ENCODE measurements at regions not wholly inside any gene's neighbourhood (a gene's known extent, or its start where the extent isn't known, plus 50 kb on each side); places are given as distances from the start of the nearest gene placed in this dataset.

GRCh38 chr17:72558971-72559476 lies 438.2 kb downstream of the SOX9 start:
- Histone ChIP-seq H3K27me3 (ENCODE audit: control insufficient read depth, insufficient read depth, low read length) (no peaks in the 10 kb centered on the region; the same call in 1 of the 2 replicates), H3K9ac (ENCODE audit: low read length) (no peak overlapping the region), H3K9me3 (ENCODE audit: control insufficient read depth, insufficient read depth, low read depth, low read length) (no peaks in the 10 kb centered on the region), H3K4me1 (ENCODE audit: control insufficient read depth, insufficient read depth, low read length) (peaks cover 5% of the 10 kb centered on the region), H3K27ac (ENCODE audit: low read depth, low read length) (no peak overlapping the region), H3K4me3 (ENCODE audit: low read depth, low read length) (no peak overlapping the region), H3K36me3 (ENCODE audit: control insufficient read depth, insufficient read depth, low read length) (no peaks in the 10 kb centered on the region)

DNA sequence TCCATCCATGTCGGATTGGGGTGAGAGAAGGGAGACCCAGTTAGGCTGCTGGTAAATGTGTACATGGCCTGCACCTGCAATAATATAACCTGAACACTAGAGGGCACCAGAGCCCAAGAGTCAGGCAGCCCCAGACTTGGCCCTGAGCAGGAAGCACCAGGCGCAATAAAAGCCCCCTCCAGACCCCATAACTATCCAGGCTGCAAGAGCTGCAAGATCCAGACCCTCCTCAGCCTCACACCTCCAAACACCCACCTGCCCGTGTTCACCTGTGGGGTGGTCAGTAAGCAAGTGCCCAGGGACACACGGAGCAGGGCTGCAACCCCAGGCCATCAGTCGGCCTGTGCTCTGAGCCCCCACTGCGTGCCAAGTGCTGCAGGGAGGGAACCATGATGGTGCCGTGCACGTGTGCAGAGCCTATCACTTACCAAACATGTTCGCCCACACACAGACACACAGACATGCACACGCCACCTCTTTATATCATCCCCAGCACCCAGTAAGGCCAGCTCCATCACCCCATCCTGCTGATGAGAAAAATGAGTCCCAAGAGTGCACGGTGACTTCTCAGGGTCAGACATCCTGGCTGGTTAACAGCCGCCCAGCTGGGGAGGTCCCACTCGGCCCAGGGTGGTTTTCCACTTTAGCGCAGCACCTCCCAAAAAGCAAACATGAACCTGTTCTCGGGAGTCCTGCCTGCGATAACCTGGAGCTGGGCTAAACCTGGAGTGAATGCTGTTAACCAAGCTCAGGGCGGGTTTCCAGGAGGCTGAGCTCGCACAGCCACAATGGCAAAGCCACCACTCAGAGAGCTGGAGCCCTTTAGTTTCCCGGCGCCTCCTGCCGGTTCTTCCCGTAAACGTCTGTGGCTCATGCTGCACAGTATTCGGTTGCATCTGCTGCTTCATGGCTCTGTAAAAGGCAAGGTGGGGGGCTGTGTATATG lies 439.8 kb downstream of the SOX9 start:
- no peak overlapping the region for H3K27ac ChIP-seq (ENCODE audit: low read depth, low read length)
- no peaks in the 10 kb centered on the region for H3K36me3 ChIP-seq (ENCODE audit: control insufficient read depth, insufficient read depth, low read length)
- H3K9me3 ChIP-seq (ENCODE audit: control insufficient read depth, insufficient read depth, low read depth, low read length): no peaks in the 10 kb centered on the region
- peaks cover 5% of the 10 kb centered on the region for H3K4me1 ChIP-seq (ENCODE audit: control insufficient read depth, insufficient read depth, low read length)
- H3K9ac ChIP-seq (ENCODE audit: low read length): no peak overlapping the region
- no peaks in the 10 kb centered on the region for H3K27me3 ChIP-seq (ENCODE audit: control insufficient read depth, insufficient read depth, low read length)
- H3K4me3 ChIP-seq (ENCODE audit: low read depth, low read length): no peak overlapping the region

GRCh38 chr17:72561266-72561665 lies 440.4 kb downstream of the SOX9 start:
- Histone ChIP-seq H3K9ac (ENCODE audit: low read length) (no peak overlapping the region), H3K4me1 (ENCODE audit: control insufficient read depth, insufficient read depth, low read length) (peaks cover 5% of the 10 kb centered on the region), H3K9me3 (ENCODE audit: control insufficient read depth, insufficient read depth, low read depth, low read length) (no peaks in the 10 kb centered on the region), H3K36me3 (ENCODE audit: control insufficient read depth, insufficient read depth, low read length) (no peaks in the 10 kb centered on the region), H3K27ac (ENCODE audit: low read depth, low read length) (no peak overlapping the region), H3K4me3 (ENCODE audit: low read depth, low read length) (no peak overlapping the region), H3K27me3 (ENCODE audit: control insufficient read depth, insufficient read depth, low read length) (no peaks in the 10 kb centered on the region)

- H3K4me1 ChIP-seq (ENCODE audit: control insufficient read depth, insufficient read depth, low read length): peaks cover 5% of the 10 kb centered on the region
- H3K27me3 ChIP-seq (ENCODE audit: control insufficient read depth, insufficient read depth, low read length): no peaks in the 10 kb centered on the region
- H3K36me3 ChIP-seq (ENCODE audit: control insufficient read depth, insufficient read depth, low read length): no peaks in the 10 kb centered on the region
- H3K9me3 ChIP-seq (ENCODE audit: control insufficient read depth, insufficient read depth, low read depth, low read length): no peaks in the 10 kb centered on the region
- no peak overlapping the region for H3K27ac ChIP-seq (ENCODE audit: low read depth, low read length)
- no peak overlapping the region for H3K4me3 ChIP-seq (ENCODE audit: low read depth, low read length)
- H3K9ac ChIP-seq (ENCODE audit: low read length): no peak overlapping the region
These were observed 440.9 kb downstream of the SOX9 start for GRCh38 chr17:72561680-72562079.

DNA sequence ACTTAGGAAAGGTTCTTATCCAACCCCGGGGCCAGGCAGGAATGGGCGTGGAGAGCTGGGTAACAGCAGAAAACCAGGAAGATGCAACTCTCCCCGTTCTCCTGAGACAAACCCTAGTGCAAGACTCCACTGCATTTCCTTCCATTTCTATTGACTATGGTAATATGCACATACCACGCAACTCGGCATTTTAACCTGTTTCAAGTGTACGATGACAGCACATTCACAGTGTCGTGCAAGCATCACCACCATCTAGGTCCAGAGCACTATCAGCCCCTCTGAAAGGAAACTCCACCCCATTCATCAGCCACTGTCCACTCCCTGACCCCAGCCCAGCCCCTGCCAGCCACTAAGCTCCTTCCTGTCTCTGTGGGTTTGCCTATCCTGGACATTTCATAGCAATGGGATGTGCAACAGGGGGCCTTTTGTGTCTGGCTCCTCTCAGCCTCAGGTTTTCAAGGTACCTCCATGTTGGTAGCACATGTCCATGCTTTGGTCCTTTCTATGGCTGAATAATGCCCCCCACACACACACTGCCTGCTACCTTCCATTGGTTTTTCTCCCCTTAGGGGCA lies 441.9 kb downstream of the SOX9 start:
- Histone ChIP-seq H3K9me3 (ENCODE audit: control insufficient read depth, insufficient read depth, low read depth, low read length) (no peaks in the 10 kb centered on the region), H3K36me3 (ENCODE audit: control insufficient read depth, insufficient read depth, low read length) (no peaks in the 10 kb centered on the region), H3K4me1 (ENCODE audit: control insufficient read depth, insufficient read depth, low read length) (peaks cover 5% of the 10 kb centered on the region), H3K27me3 (ENCODE audit: control insufficient read depth, insufficient read depth, low read length) (no peaks in the 10 kb centered on the region), H3K4me3 (ENCODE audit: low read depth, low read length) (no peak overlapping the region), H3K9ac (ENCODE audit: low read length) (no peak overlapping the region), H3K27ac (ENCODE audit: low read depth, low read length) (no peak overlapping the region)

DNA sequence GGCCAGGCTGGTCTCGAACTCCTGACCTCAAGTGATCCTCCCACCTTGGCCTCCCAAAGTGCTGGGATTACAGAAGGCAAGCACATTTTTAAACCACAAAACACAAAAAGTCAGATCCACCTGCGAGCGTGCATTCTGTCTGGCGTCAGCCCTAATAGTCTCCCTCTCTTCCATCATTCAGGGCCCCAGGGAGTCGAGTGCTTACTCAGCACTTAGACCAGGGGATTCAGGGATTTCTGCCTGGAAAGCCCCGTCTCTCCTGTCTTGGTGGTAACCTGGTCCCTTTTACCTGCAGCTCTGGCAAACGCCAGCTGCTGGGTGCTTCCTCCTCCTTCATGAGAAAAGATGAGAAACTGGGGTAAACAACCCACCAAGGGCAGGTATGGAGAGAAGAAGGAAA lies 443.1 kb downstream of the SOX9 start:
- no peaks in the 10 kb centered on the region for H3K27me3 ChIP-seq (ENCODE audit: control insufficient read depth, insufficient read depth, low read length)
- H3K4me3 ChIP-seq (ENCODE audit: low read depth, low read length): no peak overlapping the region
- H3K9me3 ChIP-seq (ENCODE audit: control insufficient read depth, insufficient read depth, low read depth, low read length): no peaks in the 10 kb centered on the region
- no peak overlapping the region for H3K27ac ChIP-seq (ENCODE audit: low read depth, low read length)
- no peak overlapping the region for H3K9ac ChIP-seq (ENCODE audit: low read length)
- no peaks in the 10 kb centered on the region for H3K36me3 ChIP-seq (ENCODE audit: control insufficient read depth, insufficient read depth, low read length)
- peaks cover 5% of the 10 kb centered on the region for H3K4me1 ChIP-seq (ENCODE audit: control insufficient read depth, insufficient read depth, low read length)

DNA sequence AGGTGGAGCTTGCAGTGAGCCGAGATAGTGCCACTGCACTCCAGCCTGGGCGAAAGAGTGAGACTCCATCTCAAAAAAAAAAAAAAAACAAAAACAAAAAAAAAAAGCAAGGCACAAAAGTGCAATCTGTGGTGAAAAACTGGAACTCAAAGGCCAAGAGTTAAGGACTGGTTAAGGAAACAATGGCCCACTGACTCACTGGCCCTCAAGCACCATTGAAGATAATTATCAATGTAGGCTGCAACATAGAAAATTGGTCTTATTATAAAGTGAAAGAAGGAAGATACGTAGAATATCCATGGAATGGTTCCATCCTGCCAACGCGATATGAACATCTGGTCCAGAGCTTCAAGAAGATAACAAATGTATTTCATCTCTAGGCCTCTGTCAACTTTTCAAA lies 444.2 kb downstream of the SOX9 start:
- no peak overlapping the region for H3K27ac ChIP-seq (ENCODE audit: low read depth, low read length)
- H3K4me1 ChIP-seq (ENCODE audit: control insufficient read depth, insufficient read depth, low read length): peaks cover 5% of the 10 kb centered on the region
- no peaks in the 10 kb centered on the region for H3K36me3 ChIP-seq (ENCODE audit: control insufficient read depth, insufficient read depth, low read length)
- no peaks in the 10 kb centered on the region for H3K9me3 ChIP-seq (ENCODE audit: control insufficient read depth, insufficient read depth, low read depth, low read length)
- no peak overlapping the region for H3K9ac ChIP-seq (ENCODE audit: low read length)
- H3K4me3 ChIP-seq (ENCODE audit: low read depth, low read length): no peak overlapping the region
- H3K27me3 ChIP-seq (ENCODE audit: control insufficient read depth, insufficient read depth, low read length): no peaks in the 10 kb centered on the region

GRCh38 chr17:72565758-72566157 lies 444.9 kb downstream of the SOX9 start:
- no peaks in the 10 kb centered on the region for H3K9me3 ChIP-seq (ENCODE audit: control insufficient read depth, insufficient read depth, low read depth, low read length)
- H3K9ac ChIP-seq (ENCODE audit: low read length): no peak overlapping the region
- no peaks in the 10 kb centered on the region for H3K36me3 ChIP-seq (ENCODE audit: control insufficient read depth, insufficient read depth, low read length)
- H3K4me1 ChIP-seq (ENCODE audit: control insufficient read depth, insufficient read depth, low read length): 0 out of 2 replicates have a peak, but pooled peaks cover under 1% of the 10 kb centered on the region
- no peaks in the 10 kb centered on the region for H3K27me3 ChIP-seq (ENCODE audit: control insufficient read depth, insufficient read depth, low read length)
- no peak overlapping the region for H3K27ac ChIP-seq (ENCODE audit: low read depth, low read length)
- H3K4me3 ChIP-seq (ENCODE audit: low read depth, low read length): no peak overlapping the region

- no peak overlapping the region for H3K27ac ChIP-seq (ENCODE audit: low read depth, low read length)
- no peak overlapping the region for H3K4me3 ChIP-seq (ENCODE audit: low read depth, low read length)
- H3K36me3 ChIP-seq (ENCODE audit: control insufficient read depth, insufficient read depth, low read length): no peaks in the 10 kb centered on the region
- no peak overlapping the region for H3K9ac ChIP-seq (ENCODE audit: low read length)
- H3K4me1 ChIP-seq (ENCODE audit: control insufficient read depth, insufficient read depth, low read length): no peaks in the 10 kb centered on the region
- H3K9me3 ChIP-seq (ENCODE audit: control insufficient read depth, insufficient read depth, low read depth, low read length): no peaks in the 10 kb centered on the region
- no peaks in the 10 kb centered on the region for H3K27me3 ChIP-seq (ENCODE audit: control insufficient read depth, insufficient read depth, low read length)
These were observed 446.1 kb downstream of the SOX9 start for GRCh38 chr17:72566671-72567484.

- no peaks in the 10 kb centered on the region for H3K36me3 ChIP-seq (ENCODE audit: control insufficient read depth, insufficient read depth, low read length)
- no peaks in the 10 kb centered on the region for H3K27me3 ChIP-seq (ENCODE audit: control insufficient read depth, insufficient read depth, low read length)
- no peaks in the 10 kb centered on the region for H3K4me1 ChIP-seq (ENCODE audit: control insufficient read depth, insufficient read depth, low read length)
- no peak overlapping the region for H3K4me3 ChIP-seq (ENCODE audit: low read depth, low read length)
- no peak overlapping the region for H3K27ac ChIP-seq (ENCODE audit: low read depth, low read length)
- H3K9me3 ChIP-seq (ENCODE audit: control insufficient read depth, insufficient read depth, low read depth, low read length): no peaks in the 10 kb centered on the region
- no peak overlapping the region for H3K9ac ChIP-seq (ENCODE audit: low read length)
These were observed 447.0 kb downstream of the SOX9 start for GRCh38 chr17:72567774-72568173.

Data from HUES6 (cell line).